GM21381 (cell line): ENCODE measurements at regions not wholly inside any gene's neighbourhood (a gene's known extent, or its start where the extent isn't known, plus 50 kb on each side); places are given as distances from the start of the nearest gene placed in this dataset.
"Not testable (repeated sequence)": the region's sequence is repeated elsewhere in the genome, so short reads cannot be mapped to it uniquely, and the experiment has no call there.

Source experiments
- ATAC-seq: cut with Tn5 transposase; IDR thresholded peaks from one replicate; pipeline ENCODE4 v1.9.1; 2021; ENCODE audit warnings: mild to moderate bottlenecking, moderate library complexity; ENCODE audit not compliant: unreplicated experiment

GRCh38 chr4:188714907-188715306 is 575.7 kb downstream of the TRIML1 start:
- no peak for ATAC-seq

GRCh38 chr4:188717661-188718060 is 578.4 kb downstream of the TRIML1 start:
- no peak for ATAC-seq

GRCh38 chr4:188719794-188720193 is 580.6 kb downstream of the TRIML1 start:
- ATAC-seq = no peak

- ATAC-seq = no peak
Measured at GRCh38 chr4:188722911-188723310, 583.7 kb downstream of the TRIML1 start.

GRCh38 chr4:188727746-188728145 is 588.5 kb downstream of the TRIML1 start:
- ATAC-seq = no peak

GRCh38 chr4:188728359-188728758 is 589.1 kb downstream of the TRIML1 start:
- ATAC-seq = no peak

GRCh38 chr4:188732131-188732530 is 592.9 kb downstream of the TRIML1 start:
- no peak for ATAC-seq

GRCh38 chr4:188735082-188735481 is 595.8 kb downstream of the TRIML1 start:
- ATAC-seq = no peak

GRCh38 chr4:188737251-188738002 is 598.2 kb downstream of the TRIML1 start:
- ATAC-seq = no peak

GRCh38 chr4:188738290-188738689 is 599.0 kb downstream of the TRIML1 start:
- not testable (repeated sequence) for ATAC-seq

GRCh38 chr4:188740172-188740571 is 600.9 kb downstream of the TRIML1 start:
- not testable (repeated sequence) for ATAC-seq

- ATAC-seq = not testable (repeated sequence)
Measured at GRCh38 chr4:188740791-188741190, 601.5 kb downstream of the TRIML1 start.

- no peak for ATAC-seq
Measured at GRCh38 chr4:188754372-188755002, 615.2 kb downstream of the TRIML1 start.

- ATAC-seq = no peak
Measured at GRCh38 chr4:188767496-188767895, 628.3 kb downstream of the TRIML1 start.

GRCh38 chr4:188778905-188779304 is 639.7 kb downstream of the TRIML1 start:
- ATAC-seq = no peak

GRCh38 chr4:188779581-188779980 is 640.3 kb downstream of the TRIML1 start:
- ATAC-seq = no peak

- no peak for ATAC-seq
Measured at GRCh38 chr4:188780028-188780427, 640.8 kb downstream of the TRIML1 start.

GRCh38 chr4:188780686-188781085 is 641.4 kb downstream of the TRIML1 start:
- ATAC-seq = no peak

GRCh38 chr4:188781655-188782054 is 642.4 kb downstream of the TRIML1 start:
- ATAC-seq = no peak

GRCh38 chr4:188783175-188783574 is 643.9 kb downstream of the TRIML1 start:
- ATAC-seq = no peak

GRCh38 chr4:188783606-188784160 is 644.4 kb downstream of the TRIML1 start:
- no peak for ATAC-seq

- ATAC-seq = not testable (repeated sequence)
Measured at GRCh38 chr4:188796600-188796999, 657.4 kb downstream of the TRIML1 start.
